GM21825 (cell line): ENCODE measurements at regions not wholly inside any gene's neighbourhood (a gene's known extent, or its start where the extent isn't known, plus 50 kb on each side); places are given as distances from the start of the nearest gene placed in this dataset.

Experiments used
- ATAC-seq: cut with Tn5 transposase; IDR thresholded peaks from one replicate; pipeline ENCODE4 v1.9.1; 2021; ENCODE audit warnings: mild to moderate bottlenecking, moderate library complexity; ENCODE audit not compliant: unreplicated experiment

DNA sequence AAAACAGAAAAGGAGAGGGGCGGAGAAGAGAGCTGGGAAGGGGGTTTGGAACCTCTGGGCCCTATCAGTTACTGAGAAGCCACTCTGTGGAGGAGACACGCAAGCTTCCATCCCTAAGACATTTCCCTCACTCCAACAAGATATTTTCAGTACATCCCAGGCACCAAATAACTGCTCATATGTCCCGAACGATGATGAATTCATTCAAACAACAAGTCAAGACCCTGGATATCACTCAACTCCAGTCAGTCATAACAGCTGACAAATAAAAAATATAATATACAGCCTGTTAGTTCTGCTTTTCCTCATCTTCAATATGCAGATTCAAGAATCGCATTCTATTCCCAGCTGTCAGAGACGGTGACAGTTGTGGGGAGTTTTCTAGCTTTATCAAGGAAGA lies 104.0 kb upstream of the ZFHX3 start:
- no peak for ATAC-seq

DNA sequence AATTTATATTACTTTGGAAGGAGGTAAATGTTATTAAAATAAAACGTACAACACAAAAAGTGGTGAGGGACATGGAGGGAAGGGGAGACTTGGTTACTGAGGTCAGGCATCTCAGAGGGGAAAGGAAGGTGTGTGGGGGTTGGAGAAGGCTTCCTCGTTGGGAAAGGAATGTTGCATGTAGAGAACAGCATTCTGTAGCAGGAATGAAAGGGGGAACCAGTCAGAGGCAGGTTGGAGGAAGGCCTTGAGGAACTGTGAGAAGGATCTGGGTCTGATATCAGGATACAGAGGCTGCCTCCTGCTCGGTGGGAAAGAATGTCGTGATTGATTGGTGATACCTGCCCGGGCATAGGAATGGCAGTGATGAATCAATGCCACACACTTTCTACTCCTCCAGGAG lies 103.3 kb upstream of the ZFHX3 start:
- ATAC-seq = no peak

DNA sequence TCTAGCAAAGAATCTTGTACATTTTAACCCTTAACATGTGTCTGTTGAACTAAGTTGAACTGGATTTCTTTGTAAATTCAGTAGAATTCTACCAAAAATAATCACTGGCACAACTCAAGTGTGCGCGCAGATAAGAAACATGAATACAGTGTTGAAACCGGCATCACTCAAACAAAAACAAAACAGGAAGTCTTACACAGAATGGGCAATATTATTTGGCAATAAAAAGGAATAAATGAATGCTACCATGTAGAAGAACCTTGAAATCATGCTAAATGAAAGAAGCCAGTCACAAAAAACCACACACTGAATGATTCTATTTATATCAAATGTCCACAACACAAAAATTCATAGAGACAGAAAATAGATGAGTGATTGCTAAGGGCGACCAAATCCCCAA lies 102.9 kb upstream of the ZFHX3 start:
- ATAC-seq = no peak

DNA sequence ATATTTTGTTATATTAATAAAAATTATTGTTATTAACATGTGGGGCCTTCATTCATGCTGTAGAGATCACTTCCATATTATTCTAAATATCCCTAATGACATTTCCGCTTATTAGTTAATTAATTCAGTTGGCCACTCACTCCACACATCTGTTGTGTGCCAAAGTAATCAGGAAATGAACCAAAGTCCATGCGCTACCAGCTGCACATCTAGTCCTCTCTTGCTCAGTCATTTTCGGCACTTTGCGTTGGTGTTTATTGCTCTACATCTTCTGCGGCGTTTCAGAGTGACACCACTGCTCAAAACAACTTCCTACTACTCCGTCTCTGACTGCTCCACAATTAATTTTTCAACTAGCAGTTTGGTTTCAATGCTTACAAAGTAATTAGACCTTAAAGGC lies 101.4 kb upstream of the ZFHX3 start:
- ATAC-seq = no peak

DNA sequence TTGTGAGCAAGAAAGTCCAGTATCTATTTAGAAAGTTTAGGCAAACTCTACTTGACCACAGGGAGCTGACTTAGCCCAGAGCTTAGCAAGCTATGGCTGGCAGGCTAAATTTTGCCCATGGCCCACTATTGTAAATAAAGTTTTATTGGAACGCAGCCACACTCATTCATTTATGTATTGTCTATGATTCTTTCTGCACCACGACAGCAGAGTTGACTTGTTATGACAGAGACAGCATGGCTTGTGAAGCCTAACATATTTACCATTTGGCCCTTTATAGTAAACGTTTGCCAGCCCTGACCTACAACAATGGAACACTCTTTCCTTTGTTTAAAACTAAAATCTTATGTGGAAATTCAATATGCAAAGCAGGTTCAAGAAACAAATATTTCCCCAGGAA lies 100.0 kb upstream of the ZFHX3 start:
- ATAC-seq = no peak

DNA sequence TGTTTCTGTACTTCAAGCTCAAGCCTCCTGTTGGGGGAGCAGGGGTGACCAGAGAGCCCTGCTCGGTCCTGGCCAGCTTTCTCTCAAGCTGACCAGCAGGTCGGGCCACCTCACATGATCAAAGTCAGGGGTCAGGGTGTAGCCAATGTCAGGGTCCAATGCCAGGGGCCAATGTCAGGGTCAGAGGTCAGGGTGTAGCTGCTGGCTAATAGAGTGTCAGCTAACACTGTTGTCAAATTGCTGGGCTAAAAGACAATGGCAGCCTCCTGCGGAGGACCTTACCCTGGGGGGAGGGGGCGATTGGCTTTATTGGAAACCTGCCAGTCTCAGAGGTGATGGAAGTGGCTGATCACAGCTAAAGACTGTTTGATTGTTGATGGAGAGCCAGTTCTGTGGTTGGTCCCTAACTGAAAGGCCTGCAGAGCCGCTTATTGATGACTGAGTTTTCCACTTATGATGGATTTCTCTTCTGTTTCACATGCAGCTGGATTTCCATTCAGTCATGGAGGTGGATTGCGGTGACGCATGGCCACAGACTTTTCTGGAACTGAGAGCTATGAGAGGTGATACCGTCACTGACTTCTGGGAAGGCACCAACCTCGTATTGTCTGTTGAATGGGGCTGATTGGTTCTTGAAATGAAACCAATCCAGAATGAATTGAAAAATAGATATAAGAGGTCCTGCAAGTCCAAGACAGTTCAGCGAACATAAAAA lies 97.4 kb upstream of the ZFHX3 start:
- ATAC-seq = no peak

DNA sequence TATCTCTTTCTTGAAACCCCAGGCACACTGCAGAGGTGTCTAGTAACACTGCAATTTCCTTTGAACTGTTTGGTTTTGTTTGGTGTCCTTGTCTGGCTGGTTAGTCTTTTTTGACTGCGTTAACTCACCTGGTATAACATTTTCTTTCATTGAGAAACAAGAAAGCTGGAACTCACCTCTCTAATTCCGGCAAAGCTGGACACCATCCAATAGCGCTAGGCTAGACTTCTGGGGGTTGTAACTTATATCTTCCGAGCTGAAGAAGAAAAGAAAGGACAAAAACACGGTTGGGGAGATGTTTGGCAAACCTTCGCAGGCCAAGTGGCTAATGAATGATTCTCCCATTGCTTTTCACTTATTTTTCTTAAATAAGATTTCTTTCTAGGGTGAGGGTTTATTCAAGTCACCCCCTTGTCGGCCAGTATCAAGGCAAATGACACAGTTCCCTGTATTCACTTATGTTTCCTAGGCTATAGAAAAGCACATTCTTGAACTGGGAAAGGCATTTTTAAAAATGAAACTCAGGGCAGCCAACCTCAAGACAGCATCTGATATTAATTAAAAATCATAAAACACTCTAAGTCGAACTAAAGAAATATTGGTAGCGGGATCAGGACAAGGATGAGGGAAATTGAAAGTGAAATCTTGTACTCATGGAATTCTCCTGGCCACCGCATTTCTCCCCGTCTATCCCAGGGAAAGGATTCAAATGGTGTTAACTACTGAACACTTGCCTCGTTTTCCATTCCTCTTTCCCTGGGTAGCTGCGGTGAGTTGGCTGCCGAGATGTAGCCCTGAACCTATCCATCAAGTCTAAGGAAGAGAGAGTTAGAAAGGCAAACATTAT lies 95.9 kb upstream of the ZFHX3 start:
- no peak for ATAC-seq

DNA sequence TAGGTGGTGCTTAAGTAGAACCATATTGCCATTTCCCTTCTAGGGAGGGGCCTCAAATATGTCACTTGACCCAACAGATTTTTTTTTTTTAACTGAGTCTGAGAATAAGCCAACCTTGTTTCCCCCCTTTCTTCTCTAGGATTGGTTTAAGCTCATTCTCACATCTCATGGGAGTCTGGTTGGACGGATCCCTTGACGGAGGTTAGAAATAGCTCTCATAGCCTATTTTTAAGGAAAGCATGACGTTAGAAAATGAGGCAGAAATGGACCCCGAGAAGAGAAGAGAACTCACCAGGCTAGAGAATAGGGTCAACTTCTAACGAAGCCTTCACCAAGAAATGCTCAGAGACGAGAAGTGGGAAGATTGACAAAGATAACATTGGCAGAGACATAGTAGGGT lies 95.1 kb upstream of the ZFHX3 start:
- ATAC-seq = no peak

DNA sequence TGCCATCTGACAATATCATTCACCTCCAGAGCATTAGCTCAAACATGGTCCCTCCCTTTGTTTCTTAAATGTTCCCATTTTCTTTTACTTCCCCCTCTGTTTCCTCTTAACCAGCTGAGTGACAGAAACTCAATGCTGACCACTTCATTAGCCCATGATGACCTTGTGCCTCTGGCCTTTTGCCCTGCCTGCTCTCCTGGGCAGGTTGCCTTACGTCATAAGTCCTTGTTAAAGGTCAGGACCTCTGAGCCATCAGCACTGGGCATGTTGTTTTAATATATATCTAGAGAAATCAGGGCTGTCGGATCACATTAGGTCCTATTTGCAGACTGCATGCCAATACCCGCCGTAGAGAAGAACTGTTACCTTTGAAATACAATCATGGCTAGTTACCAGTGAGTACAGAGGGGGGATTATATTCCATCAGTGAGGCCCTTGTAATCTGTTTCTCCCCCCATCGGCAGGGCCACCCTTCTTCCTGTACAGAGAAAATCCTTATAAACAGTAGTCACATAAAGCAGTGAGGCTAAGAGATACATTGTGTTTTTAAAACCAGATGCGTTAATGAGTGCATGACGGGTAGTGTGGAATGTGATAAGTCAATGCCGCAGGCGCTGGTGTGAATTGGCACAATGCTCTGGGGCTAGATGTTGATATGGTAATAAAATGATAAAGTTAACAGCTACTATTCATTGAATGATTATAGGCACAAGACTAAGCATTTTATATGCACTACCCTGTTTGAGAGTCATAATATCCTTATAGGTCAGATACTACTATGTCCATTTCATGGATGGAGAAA lies 94.3 kb upstream of the ZFHX3 start:
- ATAC-seq = no peak

DNA sequence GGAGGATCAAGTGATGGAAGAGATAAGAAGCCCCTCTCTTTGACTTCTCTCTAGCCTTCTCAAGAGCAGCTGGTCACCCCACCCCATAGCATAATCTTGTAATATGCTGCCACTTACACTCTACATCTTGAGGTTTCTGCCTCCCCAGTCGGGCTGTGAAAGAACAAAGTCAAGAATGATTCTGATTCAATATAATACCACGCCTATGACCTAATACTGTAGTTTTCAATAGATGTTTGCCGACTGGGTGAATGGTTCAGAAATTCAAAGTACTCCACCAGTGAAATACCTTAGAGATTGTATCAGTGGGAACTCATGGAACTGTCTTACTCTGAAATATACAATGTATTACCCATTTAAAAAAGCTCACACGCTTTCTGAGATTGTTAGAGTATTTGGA lies 93.0 kb upstream of the ZFHX3 start:
- ATAC-seq = no peak

DNA sequence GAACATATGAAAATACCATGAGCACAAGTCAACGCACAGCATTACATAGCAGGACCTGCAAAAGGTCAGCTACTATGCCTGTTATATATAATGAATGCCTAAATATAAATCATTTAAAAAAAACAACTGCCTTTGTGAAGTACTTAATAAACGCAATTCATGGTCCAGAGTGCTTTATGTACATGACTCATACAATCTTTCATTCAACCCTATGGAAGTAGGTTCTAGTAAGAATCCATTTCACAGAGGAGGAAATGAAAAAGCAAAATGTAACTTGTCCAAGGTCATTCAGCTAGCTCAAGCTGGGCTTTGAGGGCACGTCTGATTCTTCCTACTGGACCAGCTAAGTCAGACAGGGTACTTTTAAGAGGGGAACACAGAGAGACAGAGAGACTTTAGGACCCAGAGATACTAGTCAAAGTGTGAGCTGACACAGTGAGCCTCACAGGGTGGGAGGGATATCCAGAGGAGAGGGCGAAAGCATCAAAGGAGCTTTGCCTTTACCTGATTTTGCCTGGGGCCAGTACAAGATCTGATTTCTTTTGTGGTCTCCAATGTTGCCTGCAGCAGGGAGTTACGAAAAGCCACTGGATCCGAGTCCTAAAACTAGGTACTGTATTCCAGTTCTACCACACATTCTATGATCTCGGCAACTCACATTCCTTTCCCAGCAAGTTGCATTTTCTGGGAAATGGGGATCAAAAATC lies 83.4 kb upstream of the ZFHX3 start:
- no peak for ATAC-seq

DNA sequence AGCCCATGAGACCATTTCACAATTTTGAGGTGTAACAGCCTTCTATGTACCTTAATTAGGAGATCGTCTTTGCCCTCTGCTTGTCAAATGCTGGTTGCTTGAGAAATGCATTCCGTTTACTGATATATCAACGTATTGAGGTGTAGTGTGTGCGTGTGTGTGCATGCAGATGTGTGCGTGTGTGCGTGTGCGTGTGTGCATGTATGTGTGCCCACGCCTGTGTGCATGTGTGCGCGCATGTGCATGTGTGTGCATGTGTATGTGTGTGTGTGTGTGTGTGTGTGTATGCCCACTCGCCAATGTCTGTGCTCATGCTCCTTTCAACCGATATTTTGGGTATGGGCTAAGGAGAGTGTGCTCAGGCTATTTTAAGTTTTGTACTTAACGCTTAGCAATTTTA lies 81.5 kb upstream of the ZFHX3 start:
- no peak for ATAC-seq

DNA sequence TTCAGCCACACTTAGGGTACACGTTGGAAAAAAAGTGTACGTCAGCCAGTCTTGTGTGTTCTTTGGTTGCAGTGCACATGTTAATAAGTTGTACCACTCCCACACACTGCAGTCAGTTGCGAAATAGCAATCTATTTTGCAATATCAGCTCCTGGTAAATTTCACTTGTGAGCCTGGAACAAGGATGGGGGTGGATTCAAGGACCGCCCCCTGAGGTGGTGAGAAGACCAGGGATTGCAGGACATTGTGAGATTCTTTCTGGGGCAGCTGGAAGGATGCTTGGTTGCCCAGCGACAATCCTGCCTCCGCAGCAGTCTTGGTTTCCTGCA lies 78.6 kb upstream of the ZFHX3 start:
- ATAC-seq = no peak

DNA sequence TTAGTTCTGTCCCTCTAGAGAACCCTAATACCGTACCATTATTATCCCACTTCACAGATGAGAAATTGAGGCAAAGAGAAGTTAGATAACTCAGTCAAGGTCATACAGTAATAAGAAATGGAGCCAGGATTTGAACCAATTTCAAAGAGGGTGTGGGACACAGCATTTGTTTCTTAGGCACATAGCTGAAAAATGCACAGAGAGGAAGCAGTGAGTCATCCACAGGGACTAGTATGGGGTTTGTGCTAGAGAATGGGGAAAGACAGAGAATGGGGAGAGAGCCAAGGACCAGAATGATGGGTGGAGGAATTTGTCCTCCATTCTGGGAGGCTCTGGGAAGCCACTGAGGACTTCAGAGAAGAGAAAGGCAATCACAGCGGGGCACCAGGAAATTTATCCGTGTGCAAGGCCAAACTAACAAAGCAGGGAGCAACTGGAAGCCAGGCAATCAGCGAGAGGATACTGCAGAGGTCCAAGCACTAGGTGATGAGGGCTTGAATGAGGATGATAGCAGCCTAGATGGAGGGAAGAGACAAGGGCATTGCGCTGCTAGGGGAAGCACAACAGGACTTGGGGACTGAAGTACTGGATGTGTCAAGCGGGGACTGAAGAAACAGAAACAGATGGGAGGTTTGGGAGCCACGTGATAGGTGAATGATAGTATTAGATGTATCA lies 78.1 kb upstream of the ZFHX3 start:
- ATAC-seq = no peak

DNA sequence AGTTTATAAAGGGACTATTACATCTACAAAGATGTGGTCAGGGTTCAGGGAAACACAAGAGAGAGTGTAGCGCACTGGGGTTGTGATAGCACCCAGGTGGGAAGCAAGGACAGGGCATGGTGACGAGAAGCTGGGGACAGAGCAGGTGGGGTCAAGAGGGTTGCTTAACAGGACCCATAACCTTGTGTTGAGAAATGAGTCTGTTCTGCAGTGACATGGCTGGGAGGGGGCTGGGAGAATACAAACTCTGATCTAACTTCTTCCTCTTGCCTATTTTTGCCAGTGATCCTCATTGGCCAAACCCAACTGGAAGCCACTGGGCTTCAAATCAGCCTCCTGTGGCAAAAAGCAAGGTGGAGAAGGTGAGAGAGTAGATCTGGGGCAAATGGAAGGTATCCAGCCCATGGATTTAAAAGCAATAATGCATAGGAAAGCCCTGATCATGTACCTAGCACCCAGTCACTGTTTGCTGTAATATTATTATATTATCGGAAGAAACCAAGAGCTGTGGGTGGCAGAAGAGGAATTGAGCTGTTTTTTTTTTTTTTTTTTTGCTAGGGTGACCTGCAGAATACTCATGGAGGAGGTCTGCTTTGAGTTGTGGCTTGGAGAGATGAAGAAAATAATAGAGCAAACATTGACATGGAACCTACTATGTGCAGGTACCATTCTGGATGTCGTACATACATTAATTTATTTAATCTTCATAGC lies 76.9 kb upstream of the ZFHX3 start:
- ATAC-seq = no peak

DNA sequence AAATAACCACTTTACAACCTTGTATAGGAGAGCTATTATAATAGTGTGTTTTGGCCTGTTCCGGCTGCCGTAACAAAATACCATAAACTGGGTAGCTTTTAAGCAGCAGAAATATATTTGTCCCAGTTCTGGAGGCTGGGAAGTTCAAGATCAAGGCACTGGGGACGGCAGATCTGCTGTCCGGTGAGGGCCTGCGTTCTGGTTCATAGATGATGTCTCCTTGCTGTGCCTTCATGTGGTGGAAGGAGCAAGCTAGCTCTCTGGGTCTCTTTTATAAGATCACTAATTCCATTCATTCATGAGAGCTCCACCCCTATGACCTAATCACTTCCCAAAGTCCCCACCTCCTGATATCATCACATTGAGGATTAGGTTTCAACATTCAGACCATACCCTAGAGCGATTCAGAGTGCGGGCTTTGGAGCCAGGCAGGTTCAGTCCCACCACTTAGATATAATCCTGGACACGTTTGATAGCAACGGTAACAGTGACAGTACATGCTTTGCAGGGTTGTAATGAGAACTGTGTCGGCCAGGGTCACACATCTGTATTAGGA lies 76.2 kb upstream of the ZFHX3 start:
- no peak for ATAC-seq

DNA sequence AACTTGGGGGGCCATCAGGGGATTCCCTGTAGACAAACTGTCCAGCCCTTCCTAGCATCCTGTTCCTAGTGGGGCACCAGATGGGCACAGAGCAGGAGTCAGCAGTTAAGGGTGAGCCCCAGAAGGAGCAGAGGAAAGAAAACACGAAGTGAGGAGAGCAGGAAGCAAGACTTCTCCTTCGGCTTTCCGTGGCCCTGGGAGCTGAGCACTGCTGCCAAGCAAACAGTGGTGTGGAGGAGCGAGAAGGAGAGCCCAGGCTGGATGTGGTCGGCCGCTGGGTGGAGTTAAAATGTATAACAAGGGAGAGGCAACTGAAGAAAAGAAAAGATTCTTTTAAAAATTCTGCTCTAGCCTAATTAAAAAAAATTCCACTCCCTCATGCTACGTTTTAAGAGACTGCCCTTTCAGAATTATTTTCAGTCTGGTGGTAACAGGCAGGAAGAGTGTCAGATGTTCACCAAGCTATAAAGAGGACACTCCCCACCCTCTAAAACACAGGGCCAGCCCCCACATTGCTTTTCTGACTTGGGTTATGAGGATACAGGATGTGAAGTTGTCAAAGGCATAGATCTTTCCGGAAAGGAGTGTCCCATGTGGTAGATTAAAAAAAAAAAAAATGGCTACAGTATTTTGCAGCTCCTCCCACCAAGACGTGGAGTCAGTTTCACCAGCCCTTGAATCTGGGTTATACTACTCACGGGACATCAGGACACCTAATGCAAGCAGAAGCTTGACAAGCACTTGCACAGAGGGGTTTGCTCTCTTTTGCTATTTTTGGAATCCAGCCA lies 74.9 kb upstream of the ZFHX3 start:
- ATAC-seq = no peak

DNA sequence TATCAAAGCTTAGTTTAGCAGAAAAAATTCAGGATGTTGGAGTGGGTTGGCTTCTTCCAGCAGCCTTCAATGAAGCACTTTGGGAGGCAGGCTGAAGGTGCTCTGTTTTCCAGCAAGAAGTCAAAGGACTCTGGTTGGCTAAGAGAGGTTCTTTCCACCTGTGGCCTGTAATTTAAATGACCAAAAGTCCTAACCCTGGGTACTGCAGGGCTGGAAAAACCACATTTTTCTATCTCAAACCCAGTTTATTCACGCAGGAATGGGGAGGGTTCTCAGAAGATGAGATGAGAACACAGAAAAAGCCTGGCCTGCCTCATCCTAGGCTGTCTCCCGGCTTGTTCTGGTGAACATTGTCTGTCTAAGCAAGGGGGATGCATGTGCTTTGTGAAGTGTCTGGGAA lies 68.6 kb upstream of the ZFHX3 start:
- no peak for ATAC-seq

DNA sequence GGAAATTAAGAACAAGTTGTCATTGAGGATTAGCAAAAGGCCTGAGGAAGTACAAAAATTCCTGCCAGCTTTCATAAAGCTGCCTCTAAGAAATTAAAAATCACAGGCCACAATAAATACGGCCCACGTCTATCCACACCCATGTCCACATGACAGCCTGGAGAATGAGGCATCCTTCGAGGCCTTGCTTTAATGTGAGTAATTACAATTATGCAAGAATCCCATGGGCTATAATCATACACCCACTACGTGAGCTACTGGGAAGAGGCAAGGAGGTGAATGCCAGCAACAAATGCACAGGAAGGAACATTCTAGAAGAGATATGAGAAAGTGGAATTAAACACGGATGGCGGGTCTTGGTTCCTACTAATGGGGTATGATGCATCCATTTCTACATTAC lies 65.4 kb upstream of the ZFHX3 start:
- ATAC-seq = no peak
